GM19043 (cell line): ENCODE measurements at regions not wholly inside any gene's neighbourhood (a gene's known extent, or its start where the extent isn't known, plus 50 kb on each side); places are given as distances from the start of the nearest gene placed in this dataset.
"Not testable (repeated sequence)": the region's sequence is repeated elsewhere in the genome, so short reads cannot be mapped to it uniquely, and the experiment has no call there.

ENCODE experiments used
- ATAC-seq: cut with Tn5 transposase; IDR thresholded peaks from one replicate; pipeline ENCODE4 v1.9.1; 2021; ENCODE audit warnings: low read depth; ENCODE audit not compliant: unreplicated experiment

- ATAC-seq: no peak
Observed at GRCh38 chr14:43356979-43357545, 1150.0 kb downstream of the FSCB start.

GRCh38 chr14:43356382-43356781, 1150.7 kb downstream of the FSCB start:
- ATAC-seq: no peak

- ATAC-seq: no peak
Observed at GRCh38 chr14:43341921-43342320, 1165.2 kb downstream of the FSCB start.

GRCh38 chr14:43338713-43339112, 1168.4 kb downstream of the FSCB start:
- ATAC-seq: no peak

GRCh38 chr14:43336351-43336750, 1170.7 kb downstream of the FSCB start:
- no peak for ATAC-seq

- not testable (repeated sequence) for ATAC-seq
Observed at GRCh38 chr14:43326501-43327407, 1180.3 kb downstream of the FSCB start.

- ATAC-seq: no peak
Observed at GRCh38 chr14:43316427-43316826, 1190.7 kb downstream of the FSCB start.

- no peak for ATAC-seq
Observed at GRCh38 chr14:43313719-43314118, 1193.4 kb downstream of the FSCB start.

- ATAC-seq: no peak
Observed at GRCh38 chr14:43308421-43309110, 1198.5 kb downstream of the FSCB start.

GRCh38 chr14:43307836-43308235, 1199.2 kb downstream of the FSCB start:
- no peak for ATAC-seq

GRCh38 chr14:43306053-43306452, 1201.0 kb downstream of the FSCB start:
- ATAC-seq: no peak

GRCh38 chr14:43297794-43298193, 1209.3 kb downstream of the FSCB start:
- no peak for ATAC-seq

- ATAC-seq: not testable (repeated sequence)
Observed at GRCh38 chr14:43296061-43296460, 1211.0 kb downstream of the FSCB start.

GRCh38 chr14:43285575-43285974, 1221.5 kb downstream of the FSCB start:
- ATAC-seq: no peak

GRCh38 chr14:43260056-43260455, 1247.0 kb downstream of the FSCB start:
- no peak for ATAC-seq

- ATAC-seq: no peak
Observed at GRCh38 chr14:43258396-43258795, 1248.7 kb downstream of the FSCB start.

- ATAC-seq: not testable (repeated sequence)
Observed at GRCh38 chr14:43256996-43257395, 1250.1 kb downstream of the FSCB start.

- ATAC-seq: no peak
Observed at GRCh38 chr14:43252866-43253265, 1254.2 kb downstream of the FSCB start.

- no peak for ATAC-seq
Observed at GRCh38 chr14:43249591-43249990, 1257.5 kb downstream of the FSCB start.

GRCh38 chr14:43249116-43249515, 1258.0 kb downstream of the FSCB start:
- no peak for ATAC-seq

GRCh38 chr14:43247877-43248276, 1259.2 kb downstream of the FSCB start:
- no peak for ATAC-seq
